ENCODE measurements at regions not wholly inside any gene's neighbourhood (a gene's known extent, or its start where the extent isn't known, plus 50 kb on each side); places are given as distances from the start of the nearest gene placed in this dataset.
"Not testable (repeated sequence)": the region's sequence is repeated elsewhere in the genome, so short reads cannot be mapped to it uniquely, and the experiment has no call there.

DNA sequence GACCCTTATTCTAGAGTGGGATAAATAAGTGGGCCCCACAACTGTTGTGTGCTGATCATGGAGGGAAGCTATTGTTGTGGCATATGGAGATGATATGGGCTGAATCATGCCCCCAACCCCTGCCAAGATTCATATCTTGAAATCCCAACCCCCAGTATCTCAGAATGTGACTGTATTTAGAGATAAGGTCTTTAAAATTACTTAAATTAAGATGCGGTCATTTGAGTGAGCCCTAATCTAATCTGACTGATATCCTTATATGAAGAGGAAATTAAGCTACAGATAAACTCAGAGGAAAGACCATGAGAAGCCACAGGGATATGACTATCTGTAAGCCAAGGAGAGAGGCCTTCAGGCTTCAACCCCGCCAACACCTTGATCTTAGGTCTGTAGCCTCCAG lies 188.3 kb upstream of the RND3 start:
- no peak overlapping the region for H3K27ac ChIP-seq
- TF ChIP-seq ZFX (IDR thresholded peaks at IDR 0.05), result no peak
- TF ChIP-seq, protein P1, sequence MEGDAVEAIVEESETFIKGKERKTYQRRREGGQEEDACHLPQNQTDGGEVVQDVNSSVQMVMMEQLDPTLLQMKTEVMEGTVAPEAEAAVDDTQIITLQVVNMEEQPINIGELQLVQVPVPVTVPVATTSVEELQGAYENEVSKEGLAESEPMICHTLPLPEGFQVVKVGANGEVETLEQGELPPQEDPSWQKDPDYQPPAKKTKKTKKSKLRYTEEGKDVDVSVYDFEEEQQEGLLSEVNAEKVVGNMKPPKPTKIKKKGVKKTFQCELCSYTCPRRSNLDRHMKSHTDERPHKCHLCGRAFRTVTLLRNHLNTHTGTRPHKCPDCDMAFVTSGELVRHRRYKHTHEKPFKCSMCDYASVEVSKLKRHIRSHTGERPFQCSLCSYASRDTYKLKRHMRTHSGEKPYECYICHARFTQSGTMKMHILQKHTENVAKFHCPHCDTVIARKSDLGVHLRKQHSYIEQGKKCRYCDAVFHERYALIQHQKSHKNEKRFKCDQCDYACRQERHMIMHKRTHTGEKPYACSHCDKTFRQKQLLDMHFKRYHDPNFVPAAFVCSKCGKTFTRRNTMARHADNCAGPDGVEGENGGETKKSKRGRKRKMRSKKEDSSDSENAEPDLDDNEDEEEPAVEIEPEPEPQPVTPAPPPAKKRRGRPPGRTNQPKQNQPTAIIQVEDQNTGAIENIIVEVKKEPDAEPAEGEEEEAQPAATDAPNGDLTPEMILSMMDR (conservative IDR thresholded peaks at IDR 0.05), result no peak

DNA sequence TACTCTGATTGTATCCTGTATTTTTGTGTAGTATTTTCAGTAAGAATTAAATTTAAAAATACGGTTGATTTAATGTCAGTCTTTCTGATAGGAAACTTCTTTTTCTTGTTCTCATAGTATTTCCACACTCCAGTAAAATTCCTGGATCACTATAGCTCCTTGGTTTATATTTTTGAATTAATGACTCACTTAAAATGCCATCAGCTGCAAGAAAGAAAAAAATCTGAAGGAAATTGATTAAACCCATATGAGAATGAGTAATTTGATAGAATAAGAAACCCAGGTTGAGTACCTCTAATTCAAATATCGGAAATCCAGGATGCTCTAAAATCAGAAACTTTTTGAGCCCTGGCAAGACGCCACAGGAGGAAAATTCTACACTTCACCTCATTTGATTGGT lies 186.8 kb upstream of the RND3 start:
- H3K27ac ChIP-seq, result no peak overlapping the region
- TF ChIP-seq ZFX (IDR thresholded peaks at IDR 0.05), result no peak
- TF ChIP-seq, protein P1 (conservative IDR thresholded peaks at IDR 0.05), result no peak

DNA sequence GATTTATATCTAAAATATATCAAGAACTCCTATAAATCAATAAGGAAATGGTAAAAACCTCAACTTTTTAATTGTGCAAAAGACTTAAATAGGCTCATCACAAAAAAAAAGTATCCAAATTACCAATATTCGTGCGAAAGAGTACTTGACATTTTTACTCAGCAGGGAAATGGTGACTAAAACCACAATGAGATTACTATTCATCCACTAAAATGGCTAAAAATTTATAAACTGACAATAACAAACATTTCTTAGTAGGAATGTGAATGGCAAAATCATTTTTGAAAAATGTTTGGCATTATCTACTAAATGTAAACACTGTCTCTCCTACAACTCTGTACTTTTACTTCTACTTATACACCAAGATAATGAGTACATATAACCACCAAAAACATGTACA lies 184.8 kb upstream of the RND3 start:
- no peak overlapping the region for H3K27ac ChIP-seq
- TF ChIP-seq, protein P1 (conservative IDR thresholded peaks at IDR 0.05), result no peak
- TF ChIP-seq ZFX (IDR thresholded peaks at IDR 0.05), result no peak

DNA sequence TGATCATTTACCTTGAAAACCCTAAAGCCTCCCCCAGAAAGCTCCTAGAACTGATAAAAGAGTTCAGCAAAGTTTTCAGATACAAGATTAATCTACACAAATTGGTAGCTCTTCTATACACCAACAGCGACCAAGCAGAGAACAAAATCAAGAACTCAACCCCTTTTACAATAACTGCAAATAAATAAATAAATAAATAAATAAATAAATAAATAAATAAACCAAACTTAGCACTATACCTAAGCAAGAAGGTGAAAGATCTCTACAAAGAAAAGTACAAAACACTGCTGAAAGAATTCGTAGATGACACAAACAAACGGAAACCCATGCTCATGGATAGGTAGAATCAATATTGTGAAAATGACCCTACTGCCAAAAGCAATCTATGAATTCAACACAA lies 182.0 kb upstream of the RND3 start:
- TF ChIP-seq ZFX (IDR thresholded peaks at IDR 0.05), result no peak
- TF ChIP-seq, protein P1 (conservative IDR thresholded peaks at IDR 0.05), result no peak

GRCh38 chr2:150667039-150667438 lies 179.6 kb upstream of the RND3 start:
- H3K27ac ChIP-seq, result not testable (repeated sequence)

More for the DNA sequence above, 182.0 kb upstream of the RND3 start:
- no peak overlapping the region for H3K27ac ChIP-seq

GRCh38 chr2:150663143-150663542 lies 175.7 kb upstream of the RND3 start:
- TF ChIP-seq, protein P1 (conservative IDR thresholded peaks at IDR 0.05), result no peak
- no peak for TF ChIP-seq ZFX (IDR thresholded peaks at IDR 0.05)
- H3K27ac ChIP-seq, result no peak overlapping the region

- no peak overlapping the region for H3K27ac ChIP-seq
- TF ChIP-seq, protein P1 (conservative IDR thresholded peaks at IDR 0.05), result no peak
- no peak for TF ChIP-seq ZFX (IDR thresholded peaks at IDR 0.05)
Observed at GRCh38 chr2:150656002-150656401, 168.5 kb upstream of the RND3 start.

- H3K27ac ChIP-seq, result no peak overlapping the region
- TF ChIP-seq ZFX (IDR thresholded peaks at IDR 0.05), result no peak
- TF ChIP-seq, protein P1 (conservative IDR thresholded peaks at IDR 0.05), result no peak
Observed at GRCh38 chr2:150653351-150653750, 165.9 kb upstream of the RND3 start.
